ENCODE measurements at regions not wholly inside any gene's neighbourhood (a gene's known extent, or its start where the extent isn't known, plus 50 kb on each side); places are given as distances from the start of the nearest gene placed in this dataset.

DNA sequence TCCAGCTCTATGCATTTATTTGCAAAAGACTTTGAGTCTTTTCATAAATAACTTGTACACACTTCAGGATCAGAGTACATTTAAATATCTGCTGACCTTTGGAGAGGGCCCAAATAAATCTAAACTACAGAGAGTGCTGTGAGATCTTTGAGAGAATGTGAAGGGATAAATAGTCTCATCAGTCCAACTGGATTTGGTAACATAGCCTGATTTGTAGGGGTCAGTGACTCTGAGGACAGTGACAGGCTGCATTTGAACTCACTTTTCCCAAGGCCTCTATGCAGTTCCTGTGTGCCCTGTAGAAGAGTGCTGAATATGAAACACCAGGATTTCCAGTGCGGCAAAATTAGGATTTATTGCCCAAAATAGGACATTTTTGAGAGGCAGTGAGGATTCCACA lies 136.2 kb downstream of the ZPLD1 start:
- TF ChIP-seq, protein P1, sequence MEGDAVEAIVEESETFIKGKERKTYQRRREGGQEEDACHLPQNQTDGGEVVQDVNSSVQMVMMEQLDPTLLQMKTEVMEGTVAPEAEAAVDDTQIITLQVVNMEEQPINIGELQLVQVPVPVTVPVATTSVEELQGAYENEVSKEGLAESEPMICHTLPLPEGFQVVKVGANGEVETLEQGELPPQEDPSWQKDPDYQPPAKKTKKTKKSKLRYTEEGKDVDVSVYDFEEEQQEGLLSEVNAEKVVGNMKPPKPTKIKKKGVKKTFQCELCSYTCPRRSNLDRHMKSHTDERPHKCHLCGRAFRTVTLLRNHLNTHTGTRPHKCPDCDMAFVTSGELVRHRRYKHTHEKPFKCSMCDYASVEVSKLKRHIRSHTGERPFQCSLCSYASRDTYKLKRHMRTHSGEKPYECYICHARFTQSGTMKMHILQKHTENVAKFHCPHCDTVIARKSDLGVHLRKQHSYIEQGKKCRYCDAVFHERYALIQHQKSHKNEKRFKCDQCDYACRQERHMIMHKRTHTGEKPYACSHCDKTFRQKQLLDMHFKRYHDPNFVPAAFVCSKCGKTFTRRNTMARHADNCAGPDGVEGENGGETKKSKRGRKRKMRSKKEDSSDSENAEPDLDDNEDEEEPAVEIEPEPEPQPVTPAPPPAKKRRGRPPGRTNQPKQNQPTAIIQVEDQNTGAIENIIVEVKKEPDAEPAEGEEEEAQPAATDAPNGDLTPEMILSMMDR (IDR thresholded peaks at IDR 0.05) = no peak
- no peak for TF ChIP-seq ZFX (IDR thresholded peaks at IDR 0.05; ENCODE audit: borderline replicate concordance)

All from 22Rv1 (cell line).